ENCODE measurements at regions not wholly inside any gene's neighbourhood (a gene's known extent, or its start where the extent isn't known, plus 50 kb on each side); places are given as distances from the start of the nearest gene placed in this dataset.

DNA sequence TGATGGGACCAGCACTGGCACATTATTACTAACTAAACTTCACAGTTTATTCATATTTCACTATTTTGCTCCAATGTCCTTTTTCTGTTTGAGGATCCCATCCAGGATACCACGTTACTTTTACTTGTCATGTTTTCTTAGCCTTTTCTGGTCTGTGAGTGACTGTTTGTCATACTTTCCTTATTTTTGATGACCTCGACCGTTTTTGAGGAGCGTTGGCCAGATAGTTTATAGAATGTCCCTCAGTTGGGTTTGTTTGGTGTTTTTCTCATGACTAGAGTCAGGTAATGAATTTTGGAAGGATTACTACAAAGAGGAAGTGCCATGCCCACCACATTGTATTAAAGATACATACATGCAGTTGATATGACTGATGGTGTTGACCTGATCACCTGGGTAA lies 199.4 kb upstream of the CCND2 start:
- Histone ChIP-seq H3K4me3 (ENCODE audit: low read length in 2 of 2) (no peak overlapping the region), H3K79me1 (ENCODE audit: low read depth, low read length) (no peaks in the 10 kb centered on the region), H3K27me3 (ENCODE audit: control insufficient read depth in 3 of 3, insufficient read depth in 3 of 3, low read depth in 1 of 3, low read length in 3 of 3) (no peaks in the 10 kb centered on the region), H3K9ac (ENCODE audit: low read depth, low read length, poor library complexity) (no peak overlapping the region), H3K4ac (ENCODE audit: low read length) (no peak overlapping the region), H4K8ac (ENCODE audit: low read depth, low read length) (no peak overlapping the region), H3K27ac (replicated peaks; ENCODE audit: low read length) (no peak overlapping the region), H2AK5ac (ENCODE audit: low read depth, low read length) (no peak overlapping the region), H3K4me2 (ENCODE audit: insufficient read depth, low read length, poor library complexity, severe bottlenecking) (no peak overlapping the region), H2BK12ac (ENCODE audit: low read length) (no peak overlapping the region), H3K23ac (ENCODE audit: low read depth, low read length, poor library complexity) (no peak overlapping the region), H3K9me3 (replicated peaks in 1 of 2; ENCODE audit: control insufficient read depth in 2 of 2, insufficient read depth in 1 of 2, low read depth in 1 of 2, low read length in 2 of 2) (peaks cover 0 to 5% of the 10 kb centered on the region in 2 donors), H3K18ac (ENCODE audit: low read length) (no peak overlapping the region), H2BK120ac (ENCODE audit: low read depth, low read length) (no peak overlapping the region), H3K36me3 (replicated peaks in 1 of 2; ENCODE audit: control insufficient read depth in 2 of 2, insufficient read depth in 2 of 2, low read length in 2 of 2) (no peaks in the 10 kb centered on the region), H4K91ac (ENCODE audit: low read depth, low read length, poor library complexity) (no peak overlapping the region), H2BK5ac (ENCODE audit: low read length) (no peak overlapping the region), H3K14ac (ENCODE audit: low read length) (no peak overlapping the region), H2BK15ac (ENCODE audit: low read length) (no peak overlapping the region), H3K4me1 (ENCODE audit: control insufficient read depth in 2 of 2, insufficient read depth in 1 of 2, low read depth in 1 of 2, low read length in 2 of 2) (peaks cover 0 to 2% of the 10 kb centered on the region in 2 donors), H2AFZ (ENCODE audit: low read length) (no peak overlapping the region)
- DNase-seq (ENCODE audit: low spot score): no peak
- WGBS, 2 donors (ENCODE audit: extremely low coverage in 2 of 2, insufficient read length in 2 of 2, insufficient replicate concordance in 1 of 2): no CpG with 5 or more reads among the region's 4 CpGs

DNA sequence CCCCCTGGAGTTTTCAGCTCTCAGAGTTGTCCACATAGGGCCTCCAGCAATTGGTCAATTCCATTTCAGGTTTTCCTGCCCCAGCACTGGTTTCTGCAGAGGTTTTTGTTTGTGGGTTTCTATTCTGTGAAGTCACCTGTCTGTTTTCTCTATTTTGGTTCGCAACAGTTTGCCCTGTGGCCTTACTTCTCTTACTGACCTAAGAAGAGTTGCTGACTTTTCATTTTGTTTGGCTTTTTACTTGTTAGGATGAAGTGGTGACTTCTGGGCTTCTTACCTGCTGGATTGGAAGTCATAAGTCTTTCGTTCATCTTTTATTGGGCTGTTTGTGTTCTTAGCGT lies 196.4 kb upstream of the PARP11 start:
- Histone ChIP-seq H3K4me2 (ENCODE audit: insufficient read depth, low read length, poor library complexity, severe bottlenecking) (no peak overlapping the region), H3K27me3 (ENCODE audit: control insufficient read depth in 3 of 3, insufficient read depth in 3 of 3, low read depth in 1 of 3, low read length in 3 of 3) (no peaks in the 10 kb centered on the region), H3K4me3 (ENCODE audit: low read length in 2 of 2) (no peak overlapping the region), H2BK12ac (ENCODE audit: low read length) (no peak overlapping the region), H3K79me1 (ENCODE audit: low read depth, low read length) (no peaks in the 10 kb centered on the region), H3K14ac (ENCODE audit: low read length) (no peak overlapping the region), H4K91ac (ENCODE audit: low read depth, low read length, poor library complexity) (no peak overlapping the region), H2BK5ac (ENCODE audit: low read length) (no peak overlapping the region), H3K27ac (replicated peaks; ENCODE audit: low read length) (no peak overlapping the region), H3K4me1 (ENCODE audit: control insufficient read depth in 2 of 2, insufficient read depth in 1 of 2, low read depth in 1 of 2, low read length in 2 of 2) (peaks cover 0 to 2% of the 10 kb centered on the region in 2 donors), H2BK15ac (ENCODE audit: low read length) (no peak overlapping the region), H3K36me3 (replicated peaks in 1 of 2; ENCODE audit: control insufficient read depth in 2 of 2, insufficient read depth in 2 of 2, low read length in 2 of 2) (no peaks in the 10 kb centered on the region), H2AFZ (ENCODE audit: low read length) (peak overlapping the region; percentile 42), H2AK5ac (ENCODE audit: low read depth, low read length) (no peak overlapping the region), H3K23ac (ENCODE audit: low read depth, low read length, poor library complexity) (no peak overlapping the region), H3K4ac (ENCODE audit: low read length) (no peak overlapping the region), H3K18ac (ENCODE audit: low read length) (no peak overlapping the region), H3K9me3 (replicated peaks in 1 of 2; ENCODE audit: control insufficient read depth in 2 of 2, insufficient read depth in 1 of 2, low read depth in 1 of 2, low read length in 2 of 2) (no peaks in the 10 kb centered on the region), H2BK120ac (ENCODE audit: low read depth, low read length) (no peak overlapping the region), H4K8ac (ENCODE audit: low read depth, low read length) (no peak overlapping the region), H3K9ac (ENCODE audit: low read depth, low read length, poor library complexity) (no peak overlapping the region)
- no CpG with 5 or more reads among the region's 3 CpGs for WGBS, 2 donors (ENCODE audit: extremely low coverage in 2 of 2, insufficient read length in 2 of 2, insufficient replicate concordance in 1 of 2)
- no peak for DNase-seq (ENCODE audit: low spot score)

DNA sequence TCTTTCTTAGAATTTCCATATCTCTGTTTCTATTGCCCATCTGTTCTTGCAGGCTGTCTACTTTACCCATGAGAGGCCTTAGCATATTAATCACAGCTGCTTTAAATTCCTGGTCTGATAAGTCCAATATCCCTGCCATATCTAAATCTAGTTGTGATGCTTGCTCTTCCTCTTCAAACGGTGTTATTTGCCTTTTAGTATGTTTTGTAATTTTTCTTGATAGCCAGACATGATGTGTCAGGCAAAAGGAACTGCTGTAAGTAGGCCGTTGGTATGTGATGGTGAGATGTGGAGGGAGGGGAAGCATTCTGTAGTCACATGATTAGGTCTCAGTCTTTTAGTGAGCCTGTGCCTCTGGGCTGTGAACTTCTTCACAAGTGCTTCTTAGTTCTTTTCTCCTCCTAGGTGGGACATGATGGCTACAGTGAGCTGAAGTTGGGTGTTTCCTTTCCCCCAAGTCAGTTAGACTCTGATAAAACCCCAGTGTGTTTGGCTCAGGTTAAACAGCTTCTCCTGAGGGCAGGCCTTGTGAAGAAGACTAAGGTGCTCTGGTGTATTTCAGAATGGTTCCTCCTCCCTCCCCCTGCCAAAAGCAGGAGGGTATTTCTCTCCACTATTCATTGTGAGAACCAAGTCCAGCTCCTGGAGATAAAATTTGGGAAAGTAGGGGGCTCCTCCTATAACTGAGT lies 195.9 kb upstream of the PARP11 start:
- DNase-seq (ENCODE audit: low spot score): no peak
- no peaks in the 10 kb centered on the region for H3K79me1 ChIP-seq (ENCODE audit: low read depth, low read length)
- no peak overlapping the region for H2AK5ac ChIP-seq (ENCODE audit: low read depth, low read length)
- no peak overlapping the region for H3K4me2 ChIP-seq (ENCODE audit: insufficient read depth, low read length, poor library complexity, severe bottlenecking)
- H3K27me3 ChIP-seq (ENCODE audit: control insufficient read depth in 3 of 3, insufficient read depth in 3 of 3, low read depth in 1 of 3, low read length in 3 of 3): no peaks in the 10 kb centered on the region
- H4K8ac ChIP-seq (ENCODE audit: low read depth, low read length): no peak overlapping the region
- H3K9ac ChIP-seq (ENCODE audit: low read depth, low read length, poor library complexity): no peak overlapping the region
- no peak overlapping the region for H3K14ac ChIP-seq (ENCODE audit: low read length)
- H3K4me3 ChIP-seq (ENCODE audit: low read length in 2 of 2): no peak overlapping the region
- peak overlapping the region; percentile 42 for H2AFZ ChIP-seq (ENCODE audit: low read length)
- peaks cover 0 to 2% of the 10 kb centered on the region in 2 donors for H3K4me1 ChIP-seq (ENCODE audit: control insufficient read depth in 2 of 2, insufficient read depth in 1 of 2, low read depth in 1 of 2, low read length in 2 of 2)
- no peak overlapping the region for H2BK12ac ChIP-seq (ENCODE audit: low read length)
- no peak overlapping the region for H2BK15ac ChIP-seq (ENCODE audit: low read length)
- no peak overlapping the region for H2BK5ac ChIP-seq (ENCODE audit: low read length)
- WGBS, 2 donors (ENCODE audit: extremely low coverage in 2 of 2, insufficient read length in 2 of 2, insufficient replicate concordance in 1 of 2): no CpG with 5 or more reads among the region's 2 CpGs
- H3K9me3 ChIP-seq (replicated peaks in 1 of 2; ENCODE audit: control insufficient read depth in 2 of 2, insufficient read depth in 1 of 2, low read depth in 1 of 2, low read length in 2 of 2): no peaks in the 10 kb centered on the region
- no peak overlapping the region for H3K27ac ChIP-seq (replicated peaks; ENCODE audit: low read length)
- H3K23ac ChIP-seq (ENCODE audit: low read depth, low read length, poor library complexity): no peak overlapping the region
- no peaks in the 10 kb centered on the region for H3K36me3 ChIP-seq (replicated peaks in 1 of 2; ENCODE audit: control insufficient read depth in 2 of 2, insufficient read depth in 2 of 2, low read length in 2 of 2)
- no peak overlapping the region for H4K91ac ChIP-seq (ENCODE audit: low read depth, low read length, poor library complexity)
- H3K18ac ChIP-seq (ENCODE audit: low read length): no peak overlapping the region
- H2BK120ac ChIP-seq (ENCODE audit: low read depth, low read length): no peak overlapping the region
- no peak overlapping the region for H3K4ac ChIP-seq (ENCODE audit: low read length)

DNA sequence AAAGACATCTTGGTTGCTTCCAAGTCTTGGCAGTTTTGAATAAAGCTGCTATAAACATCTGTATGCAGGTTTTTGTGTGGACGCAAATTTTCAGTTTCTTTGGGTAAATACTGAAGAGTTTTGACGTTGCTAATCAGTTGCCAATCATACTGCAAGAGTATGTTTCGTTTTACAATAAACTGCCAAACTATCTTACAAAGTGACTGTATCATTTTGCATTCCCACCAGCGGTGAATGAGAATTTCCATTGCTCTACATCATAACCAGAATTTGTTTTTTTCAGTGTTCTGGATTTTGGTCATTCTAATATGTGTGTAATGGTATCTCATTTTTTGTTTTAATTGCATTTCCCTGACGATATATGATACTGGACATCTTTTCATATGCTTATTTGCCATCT lies 190.8 kb upstream of the PARP11 start:
- Histone ChIP-seq H3K36me3 (replicated peaks in 1 of 2; ENCODE audit: control insufficient read depth in 2 of 2, insufficient read depth in 2 of 2, low read length in 2 of 2) (no peaks in the 10 kb centered on the region), H3K18ac (ENCODE audit: low read length) (no peak overlapping the region), H3K14ac (ENCODE audit: low read length) (no peak overlapping the region), H3K9ac (ENCODE audit: low read depth, low read length, poor library complexity) (no peak overlapping the region), H2BK120ac (ENCODE audit: low read depth, low read length) (no peak overlapping the region), H3K9me3 (replicated peaks in 1 of 2; ENCODE audit: control insufficient read depth in 2 of 2, insufficient read depth in 1 of 2, low read depth in 1 of 2, low read length in 2 of 2) (no peaks in the 10 kb centered on the region), H3K27me3 (ENCODE audit: control insufficient read depth in 3 of 3, insufficient read depth in 3 of 3, low read depth in 1 of 3, low read length in 3 of 3) (no peaks in the 10 kb centered on the region), H3K4me2 (ENCODE audit: insufficient read depth, low read length, poor library complexity, severe bottlenecking) (no peak overlapping the region), H2BK12ac (ENCODE audit: low read length) (no peak overlapping the region), H3K27ac (replicated peaks; ENCODE audit: low read length) (no peak overlapping the region), H3K4ac (ENCODE audit: low read length) (no peak overlapping the region), H2BK15ac (ENCODE audit: low read length) (no peak overlapping the region), H3K4me1 (ENCODE audit: control insufficient read depth in 2 of 2, insufficient read depth in 1 of 2, low read depth in 1 of 2, low read length in 2 of 2) (no peaks in the 10 kb centered on the region), H2BK5ac (ENCODE audit: low read length) (no peak overlapping the region), H3K23ac (ENCODE audit: low read depth, low read length, poor library complexity) (no peak overlapping the region), H2AFZ (ENCODE audit: low read length) (no peak overlapping the region), H4K8ac (ENCODE audit: low read depth, low read length) (no peak overlapping the region), H3K79me1 (ENCODE audit: low read depth, low read length) (no peaks in the 10 kb centered on the region), H4K91ac (ENCODE audit: low read depth, low read length, poor library complexity) (no peak overlapping the region), H3K4me3 (ENCODE audit: low read length in 2 of 2) (no peak overlapping the region), H2AK5ac (ENCODE audit: low read depth, low read length) (no peak overlapping the region)
- no peak for DNase-seq (ENCODE audit: low spot score)
- no CpG with 5 or more reads among the region's 5 CpGs for WGBS, 2 donors (ENCODE audit: extremely low coverage in 2 of 2, insufficient read length in 2 of 2, insufficient replicate concordance in 1 of 2)
